Left kidney (tissue), 1 donor: ENCODE measurements at regions not wholly inside any gene's neighbourhood (a gene's known extent, or its start where the extent isn't known, plus 50 kb on each side); places are given as distances from the start of the nearest gene placed in this dataset.
"Not testable (repeated sequence)": the region's sequence is repeated elsewhere in the genome, so short reads cannot be mapped to it uniquely, and the experiment has no call there.

Source experiments
- DNase-seq: peaks from one replicate; pipeline ENCODE4 v3.0.0-alpha.2; 2013

DNA sequence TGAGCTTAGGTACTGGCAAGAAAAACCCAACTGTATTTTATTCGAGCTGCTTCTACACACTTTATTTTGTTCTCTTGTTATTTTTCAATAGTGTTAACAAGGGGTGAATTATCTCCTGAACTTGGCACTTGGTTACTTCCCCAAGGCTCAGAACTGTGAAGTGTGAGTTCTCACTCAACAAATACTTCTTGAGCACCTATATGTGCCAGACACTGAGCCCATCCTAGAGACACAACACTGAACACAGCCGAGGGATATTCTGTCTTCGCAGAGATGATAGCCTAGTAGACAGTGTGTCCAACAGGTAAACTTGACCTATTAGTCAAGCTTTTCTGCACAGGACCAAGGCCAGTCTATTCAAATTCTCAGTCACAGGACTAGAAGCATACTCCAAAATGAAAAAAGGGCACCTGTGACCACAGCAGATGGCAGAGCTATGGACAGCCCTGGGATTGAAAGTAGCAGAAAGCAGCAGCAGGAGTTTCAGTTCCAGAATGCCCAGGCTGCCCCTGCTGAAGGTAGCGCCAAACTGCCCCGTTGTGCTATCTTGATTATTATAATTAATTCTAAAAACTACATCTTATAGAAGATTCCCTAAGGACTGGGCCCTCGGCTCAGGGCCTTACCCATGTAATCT lies 77.8 kb upstream of the TAB2 start:
- no peak for DNase-seq

DNA sequence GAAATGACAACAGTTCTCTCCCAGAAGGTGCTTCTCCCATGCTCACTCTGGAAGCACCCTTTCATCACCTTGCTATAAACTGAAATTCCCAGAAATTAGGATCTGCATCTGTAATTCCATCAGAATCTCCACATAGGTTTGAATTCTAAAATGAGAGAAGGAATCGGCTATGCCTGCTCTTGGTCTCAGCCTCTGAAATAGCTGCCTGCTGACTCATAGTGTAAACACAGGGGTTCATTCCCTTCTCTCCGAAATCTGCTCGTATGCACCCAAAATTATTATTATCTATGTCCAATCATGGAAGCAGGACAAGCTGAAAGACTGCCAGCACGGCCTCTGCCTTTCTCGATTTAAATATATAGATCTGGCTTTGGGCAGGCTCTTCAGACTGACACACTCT lies 74.6 kb upstream of the TAB2 start:
- DNase-seq, result no peak

DNA sequence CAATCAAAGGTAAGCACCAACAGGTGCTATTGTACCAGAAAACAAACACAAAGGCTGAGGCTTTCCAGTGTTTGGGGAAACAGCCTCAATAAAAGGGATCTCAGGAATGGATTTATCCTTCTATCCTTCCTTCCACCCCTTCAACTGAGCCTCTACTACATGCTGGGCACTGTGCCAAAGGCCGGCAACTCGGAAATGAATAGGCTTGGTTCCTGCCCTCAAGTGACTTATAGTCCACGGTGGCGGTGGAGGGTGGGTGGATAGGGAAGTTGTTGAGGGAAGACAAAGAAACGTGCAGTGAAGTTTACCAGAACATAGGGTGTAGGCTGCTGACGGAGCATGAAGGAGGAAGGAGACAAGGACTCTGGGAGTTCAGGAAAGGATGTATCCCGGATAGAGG lies 73.4 kb upstream of the TAB2 start:
- no peak for DNase-seq

DNA sequence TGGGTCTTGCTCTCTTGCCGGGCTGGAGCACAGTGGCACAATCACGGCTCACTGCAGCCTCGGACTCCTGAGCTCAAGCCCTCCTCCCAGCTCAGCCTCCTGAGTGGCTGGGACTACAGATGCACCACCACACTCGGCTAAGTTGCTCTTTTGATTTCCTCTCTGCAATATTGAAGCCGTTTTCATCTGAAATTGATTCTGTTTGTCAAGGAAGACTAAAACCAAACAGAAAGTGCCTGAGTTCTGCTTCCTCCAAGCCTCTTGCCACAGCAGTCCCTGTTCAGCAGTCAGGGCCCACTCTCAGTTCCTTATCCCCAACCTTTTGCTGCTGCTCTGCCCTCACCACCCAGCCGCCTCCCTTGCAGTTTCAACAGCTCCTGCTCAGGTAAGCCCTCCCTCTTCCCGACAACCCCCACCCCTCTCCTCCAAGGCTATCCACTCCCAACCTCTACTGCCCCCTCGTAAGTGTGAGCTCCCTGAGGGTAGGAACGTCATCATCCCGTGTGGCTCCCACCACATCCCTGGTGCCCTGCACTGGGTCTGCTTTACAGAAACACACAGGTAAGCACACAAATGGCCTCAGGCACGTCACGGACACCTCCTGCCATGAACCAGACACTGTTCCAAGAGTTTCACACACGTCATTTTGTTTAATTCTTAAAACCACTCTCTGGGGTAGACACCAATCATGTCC lies 70.7 kb upstream of the TAB2 start:
- DNase-seq, result no peak

DNA sequence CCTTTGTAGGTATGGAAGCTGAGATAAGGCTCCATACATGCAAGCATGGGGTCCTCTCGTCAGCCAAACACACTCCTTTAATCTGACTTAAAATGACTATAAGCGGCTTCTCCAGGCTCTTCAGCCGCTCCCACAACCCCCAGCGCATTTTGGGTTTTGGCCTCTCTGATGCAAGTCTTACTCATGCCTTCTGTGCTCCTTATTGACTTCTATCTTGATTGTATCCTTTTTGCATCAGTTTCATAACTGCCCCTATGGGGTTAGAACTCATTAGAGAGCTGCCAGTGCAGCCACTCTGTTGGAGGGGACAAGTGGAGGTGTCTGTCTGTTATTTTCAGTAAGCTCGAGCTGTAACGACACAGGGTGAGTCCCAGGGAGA lies 70.1 kb upstream of the TAB2 start:
- no peak for DNase-seq

DNA sequence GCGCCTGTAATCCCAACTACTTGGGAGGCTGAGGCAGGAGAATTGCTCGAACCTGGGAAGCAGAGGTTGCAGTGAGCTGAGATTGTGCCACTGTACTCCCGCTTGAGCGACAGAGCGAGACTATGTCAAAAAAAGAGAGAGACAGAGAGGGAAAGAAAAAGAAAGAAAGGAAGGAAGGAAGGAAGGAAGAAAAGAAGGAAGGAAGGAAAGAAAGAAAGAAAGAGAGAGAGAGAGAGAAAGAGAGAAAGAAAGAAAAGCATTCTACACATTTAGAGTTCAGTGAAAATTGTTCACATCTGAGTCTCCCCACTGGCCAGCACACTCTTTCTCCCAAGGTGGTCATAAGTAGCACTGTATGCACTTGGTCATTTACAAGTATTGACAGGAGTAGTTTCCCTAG lies 69.2 kb upstream of the TAB2 start:
- not testable (repeated sequence) for DNase-seq

DNA sequence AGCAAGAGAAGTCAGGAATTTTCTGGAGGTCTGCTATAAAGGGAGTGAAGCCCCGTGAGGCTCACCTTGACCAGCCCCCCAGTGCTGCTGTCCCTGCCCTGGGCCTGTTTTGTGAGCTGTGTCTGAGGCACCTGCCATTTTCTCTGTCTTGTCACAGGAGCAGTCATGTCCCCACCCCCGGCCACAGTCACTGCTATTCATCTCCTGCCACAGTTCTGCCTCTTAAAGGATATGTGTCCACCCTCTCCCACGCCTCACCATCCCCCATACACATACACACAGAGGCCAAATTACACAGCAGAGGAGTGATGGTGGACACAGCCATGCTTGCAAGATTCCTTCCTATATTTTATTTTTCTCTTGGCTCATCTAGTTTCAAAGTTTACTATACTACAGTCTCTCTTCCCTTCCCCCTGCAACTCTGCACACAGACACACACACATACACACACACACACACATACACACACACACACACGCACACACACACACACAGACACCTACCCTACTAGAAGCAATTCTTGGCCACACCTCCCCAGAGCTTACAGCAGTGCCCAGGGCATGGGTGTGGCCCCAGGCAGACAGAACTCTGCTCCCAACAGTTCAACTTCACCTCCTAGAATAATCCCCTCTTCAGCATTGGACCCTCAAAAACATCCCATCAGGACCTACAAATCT lies 68.7 kb upstream of the TAB2 start:
- DNase-seq, result peak; percentile 33

DNA sequence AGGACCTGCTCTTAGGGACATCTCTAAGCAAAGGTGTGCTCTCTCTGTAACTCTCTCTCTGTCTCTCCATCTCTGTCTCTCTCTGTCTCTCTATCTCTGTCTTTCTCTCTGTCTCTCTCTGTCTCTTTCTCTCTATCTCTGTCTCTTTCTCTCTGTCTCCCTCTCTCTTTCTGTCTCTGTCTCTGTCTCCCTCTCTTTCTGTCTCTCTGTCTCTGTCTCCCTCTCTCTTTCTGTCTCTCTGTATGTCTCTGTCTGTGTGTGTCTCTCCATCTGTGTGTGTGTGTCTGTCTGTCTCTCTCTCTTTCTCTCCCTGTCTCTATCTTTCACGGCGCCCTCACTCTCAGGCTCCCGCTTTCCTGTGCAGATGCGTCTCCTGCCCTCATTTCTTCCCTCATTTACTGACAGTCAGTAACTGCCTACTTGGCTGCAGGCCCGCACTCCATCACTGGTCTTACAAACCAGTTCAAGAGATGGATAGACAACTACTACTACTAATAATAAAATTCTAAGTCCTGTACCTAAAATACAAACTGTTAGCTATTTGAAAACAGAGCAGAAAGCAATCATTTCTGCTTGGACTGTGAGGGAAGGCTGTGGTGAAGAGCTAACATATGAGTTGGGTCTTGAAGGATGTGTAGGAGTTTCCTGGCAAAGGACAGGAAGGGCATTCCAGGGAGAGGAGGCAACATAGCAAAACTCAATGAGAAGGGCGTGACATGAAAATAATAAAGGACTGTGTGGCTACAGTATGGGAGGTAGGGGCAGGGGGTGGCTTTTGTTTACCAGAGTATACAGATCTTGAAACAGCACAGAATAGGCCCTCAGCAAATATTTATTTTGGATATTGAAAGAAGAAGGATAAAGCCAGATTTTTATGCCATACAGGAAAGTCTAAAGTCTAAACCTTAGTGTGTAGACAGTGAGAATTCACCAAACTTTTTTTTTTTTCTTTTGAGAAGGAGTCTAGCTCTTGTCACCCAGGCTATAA lies 67.8 kb upstream of the TAB2 start:
- no peak for DNase-seq

DNA sequence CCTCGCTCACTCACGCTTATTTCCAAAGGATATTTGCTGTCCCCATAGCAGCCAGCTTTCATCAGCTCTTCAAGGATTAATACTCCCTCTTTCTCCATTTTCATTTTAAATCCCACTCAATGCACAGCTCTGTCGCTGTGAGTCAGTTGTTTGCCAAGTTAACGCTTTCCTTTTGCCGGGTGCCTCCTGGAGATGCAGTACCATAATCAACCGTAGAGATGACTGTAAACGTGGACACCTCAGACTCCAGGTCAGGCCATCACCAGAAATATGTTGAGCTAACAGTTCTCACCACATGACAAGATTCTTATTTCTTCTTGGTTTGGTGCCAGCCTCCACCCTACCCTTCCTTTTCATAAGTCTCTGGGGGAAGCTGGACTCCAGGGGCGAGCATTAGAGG lies 66.6 kb upstream of the TAB2 start:
- no peak for DNase-seq

DNA sequence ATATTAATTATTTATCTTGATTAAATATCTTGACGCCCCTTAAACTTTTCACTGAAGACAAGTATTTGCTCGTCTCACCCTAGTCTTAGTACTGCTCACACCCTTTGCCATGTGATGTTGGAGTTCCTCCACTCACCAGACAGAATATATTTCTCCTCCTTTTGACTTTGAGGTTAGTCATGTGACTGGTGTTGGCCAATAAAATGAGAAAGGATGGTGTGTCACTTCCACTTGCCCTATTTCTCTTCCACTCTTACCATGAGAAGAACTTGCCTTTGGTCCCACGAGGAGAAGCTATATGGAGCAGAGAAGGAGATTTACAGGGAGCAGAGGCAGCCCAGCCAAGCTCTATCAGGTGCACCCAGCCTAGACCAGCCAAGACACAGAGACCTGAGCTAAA lies 64.9 kb upstream of the TAB2 start:
- no peak for DNase-seq

DNA sequence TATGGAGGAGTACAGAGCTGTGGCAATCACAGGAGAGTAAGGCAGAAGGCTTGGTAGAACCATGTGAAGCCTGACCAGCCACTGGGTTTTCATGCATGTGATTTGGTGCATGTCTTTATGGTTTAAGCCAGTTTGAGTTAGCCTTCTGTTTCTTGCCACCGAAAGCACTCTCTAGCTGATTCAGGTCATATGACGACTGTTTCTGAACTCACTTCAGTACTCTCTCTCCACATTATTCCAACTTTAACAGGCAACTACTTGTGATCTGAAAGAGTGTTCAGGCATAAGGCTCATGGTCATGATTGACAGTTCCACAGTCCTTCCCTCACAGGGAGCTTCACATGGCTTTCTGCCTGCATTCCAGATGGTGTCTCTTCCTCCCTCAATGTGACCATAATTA lies 63.3 kb upstream of the TAB2 start:
- no peak for DNase-seq

DNA sequence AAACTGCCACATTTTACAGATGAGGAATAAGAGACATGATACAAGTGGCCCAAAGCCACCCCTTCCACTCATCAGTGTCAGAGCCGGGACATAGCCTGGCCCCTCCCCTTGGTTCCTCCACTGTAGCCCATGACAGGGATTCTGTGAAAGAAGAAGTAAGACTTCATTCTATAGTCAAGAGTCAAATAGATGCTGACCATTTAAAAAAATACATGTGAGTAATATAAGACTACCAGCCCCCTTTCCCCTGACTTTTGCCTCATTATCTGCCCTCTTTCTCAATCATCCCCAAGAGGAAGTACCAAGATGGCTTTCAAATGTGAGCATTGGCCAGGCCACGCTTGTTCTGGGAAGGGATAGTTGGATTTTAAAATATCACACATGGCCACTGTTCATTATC lies 57.8 kb upstream of the TAB2 start:
- DNase-seq, result no peak

DNA sequence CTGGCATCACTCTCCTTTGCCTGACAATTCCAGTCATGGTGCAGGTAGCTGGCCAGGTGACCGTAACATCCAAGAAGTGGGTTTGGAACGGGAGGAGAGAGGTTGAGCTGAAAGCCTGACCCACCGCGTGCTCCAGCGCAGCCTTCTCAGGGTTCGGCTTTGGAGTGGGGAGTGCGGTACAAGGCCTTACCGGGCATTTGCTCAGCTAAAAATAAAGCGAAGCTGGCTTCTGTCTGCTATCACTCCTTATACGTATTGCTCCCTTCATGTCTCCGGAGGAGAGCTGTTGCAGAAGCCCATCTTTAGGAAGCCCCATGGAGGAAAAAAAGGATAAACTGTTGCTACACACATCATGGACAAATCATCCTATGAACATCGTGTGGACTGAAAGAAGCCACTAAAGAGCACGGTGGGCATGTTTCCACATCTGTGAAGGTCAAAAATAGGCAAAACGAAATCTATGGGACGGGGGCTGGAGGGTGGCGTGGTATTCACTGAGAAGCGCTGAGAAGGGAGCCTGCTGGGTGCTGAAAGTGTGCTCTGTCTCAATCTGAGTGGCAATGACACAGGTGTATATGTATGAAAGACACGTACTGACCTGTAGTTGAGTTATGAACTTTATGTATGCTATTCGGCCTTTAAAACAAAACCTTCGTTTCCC lies 57.2 kb upstream of the TAB2 start:
- DNase-seq, result no peak

DNA sequence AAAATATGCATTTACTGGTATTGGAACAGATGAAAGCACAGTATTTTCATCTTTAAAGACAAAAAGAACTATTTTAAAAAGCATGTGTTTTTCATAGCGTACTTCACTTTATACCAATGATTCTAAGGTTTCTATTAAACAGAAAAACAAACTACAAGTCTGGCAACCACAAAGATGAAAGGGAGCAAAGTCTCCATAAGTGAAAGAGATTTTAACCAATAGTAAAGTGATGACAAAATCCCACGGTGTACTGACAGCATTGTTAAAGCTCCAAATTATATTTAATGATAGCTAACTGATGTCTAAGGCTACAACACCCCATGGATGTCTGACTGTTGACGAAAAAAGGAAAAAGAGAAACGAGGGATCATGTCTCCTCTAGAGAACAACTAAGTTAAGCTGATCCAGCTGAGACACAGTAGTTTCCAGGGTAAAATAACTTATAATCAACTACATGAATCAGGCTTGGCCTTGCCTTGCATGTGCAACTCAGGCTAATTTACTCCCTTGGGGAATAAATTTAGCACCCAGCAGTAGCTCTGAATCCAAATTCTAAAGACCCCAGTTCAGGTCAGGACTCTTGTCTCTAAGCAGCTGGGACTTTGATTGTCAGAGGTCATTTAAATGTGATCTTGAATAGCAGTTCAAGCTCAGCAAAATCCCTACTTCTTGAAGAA lies 56.0 kb upstream of the TAB2 start:
- no peak for DNase-seq

DNA sequence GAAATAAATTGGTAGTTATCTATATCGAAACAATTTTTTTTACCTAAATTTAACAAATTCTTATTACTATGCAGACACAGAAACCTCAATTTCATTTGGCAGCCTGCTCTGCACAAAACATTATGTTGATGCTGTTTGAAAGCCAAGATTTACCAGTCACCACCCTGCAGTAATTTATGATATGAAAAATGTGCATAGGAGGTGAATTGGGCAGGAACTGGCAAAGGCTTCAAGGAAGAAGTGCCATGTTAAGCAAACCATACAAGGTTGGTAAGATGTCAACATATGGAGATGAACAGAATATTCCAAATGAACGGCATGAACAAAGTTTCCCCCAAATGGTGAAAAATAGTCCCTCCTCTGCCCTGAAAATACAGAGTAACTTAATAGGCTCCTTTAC lies 54.2 kb upstream of the TAB2 start:
- DNase-seq, result no peak

DNA sequence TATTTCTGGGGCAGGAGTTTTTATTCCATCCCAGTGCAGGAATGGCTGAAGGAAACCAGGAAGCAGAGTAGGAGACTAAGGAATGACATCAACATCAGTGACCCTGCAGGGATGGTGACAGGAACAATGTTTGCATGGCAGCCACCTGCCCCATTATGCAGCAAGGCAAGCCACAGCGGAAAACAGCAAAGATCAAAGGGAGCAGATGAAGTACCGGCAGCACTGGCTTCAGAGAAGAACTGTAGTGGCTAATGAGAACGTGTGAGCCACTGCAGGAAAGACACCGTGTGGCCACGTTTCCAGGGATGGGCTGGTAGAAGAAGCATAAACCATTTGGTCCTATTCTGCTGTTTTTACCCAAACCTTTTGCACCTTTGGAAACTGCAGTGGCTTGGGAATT lies 52.9 kb upstream of the TAB2 start:
- no peak for DNase-seq

DNA sequence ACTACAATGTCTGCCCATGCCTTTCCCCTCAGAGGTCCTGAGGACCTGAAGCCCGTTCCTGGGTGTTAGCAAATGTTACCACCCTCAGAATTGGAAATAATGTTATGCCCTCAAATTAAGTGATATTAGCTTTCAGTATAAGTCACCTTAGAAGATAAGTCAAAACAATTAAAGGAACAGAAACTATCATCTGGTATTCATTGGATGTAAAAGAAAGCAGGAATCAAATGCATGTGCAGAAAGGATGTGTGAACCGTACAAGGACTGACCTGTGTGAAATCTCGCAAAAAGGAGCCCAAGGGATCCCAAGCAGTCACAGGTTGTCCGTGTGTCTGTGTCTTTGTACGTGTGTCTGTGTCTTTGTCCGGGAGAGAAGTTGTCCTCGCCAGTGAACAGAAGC lies 51.6 kb upstream of the TAB2 start:
- DNase-seq, result no peak

DNA sequence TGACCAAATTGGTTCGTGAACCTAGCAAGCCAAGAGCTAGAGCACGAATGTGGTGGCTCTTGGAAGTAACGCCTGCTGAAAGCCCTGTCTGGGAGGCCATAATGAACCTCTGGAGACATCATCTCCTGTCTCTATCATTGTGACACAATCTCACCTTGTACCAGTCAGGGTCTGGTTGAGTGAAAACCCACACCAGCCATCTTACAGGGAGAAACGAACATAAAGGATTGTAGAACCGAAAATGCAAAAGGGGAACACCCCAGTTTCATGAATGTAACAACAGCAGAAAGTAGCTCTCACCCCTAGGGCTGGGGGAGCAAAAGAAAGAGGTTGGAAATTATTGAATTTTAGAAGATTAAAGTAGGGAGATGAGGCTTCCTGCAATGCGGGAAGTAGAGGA lies 50.9 kb upstream of the TAB2 start:
- DNase-seq, result no peak

DNA sequence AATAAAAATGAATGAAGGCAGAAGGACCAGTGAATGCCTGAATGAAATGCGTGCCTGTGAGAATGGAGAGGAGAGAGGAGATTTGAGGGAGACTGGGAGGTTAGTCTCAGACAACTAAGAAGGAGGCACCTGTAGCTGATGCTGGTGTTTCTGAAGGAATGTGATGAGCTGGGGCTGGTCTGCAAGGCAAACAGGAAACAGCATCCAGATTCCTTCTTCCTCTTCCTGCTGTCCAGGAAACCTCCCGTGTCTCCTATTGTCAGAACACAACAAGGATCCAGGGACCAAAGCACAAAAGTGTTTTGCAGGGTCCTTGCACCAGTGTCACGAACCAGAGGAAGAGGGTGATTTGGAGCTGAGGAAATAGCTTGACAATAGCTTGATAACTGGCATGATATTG lies 50.4 kb upstream of the TAB2 start:
- no peak for DNase-seq

DNA sequence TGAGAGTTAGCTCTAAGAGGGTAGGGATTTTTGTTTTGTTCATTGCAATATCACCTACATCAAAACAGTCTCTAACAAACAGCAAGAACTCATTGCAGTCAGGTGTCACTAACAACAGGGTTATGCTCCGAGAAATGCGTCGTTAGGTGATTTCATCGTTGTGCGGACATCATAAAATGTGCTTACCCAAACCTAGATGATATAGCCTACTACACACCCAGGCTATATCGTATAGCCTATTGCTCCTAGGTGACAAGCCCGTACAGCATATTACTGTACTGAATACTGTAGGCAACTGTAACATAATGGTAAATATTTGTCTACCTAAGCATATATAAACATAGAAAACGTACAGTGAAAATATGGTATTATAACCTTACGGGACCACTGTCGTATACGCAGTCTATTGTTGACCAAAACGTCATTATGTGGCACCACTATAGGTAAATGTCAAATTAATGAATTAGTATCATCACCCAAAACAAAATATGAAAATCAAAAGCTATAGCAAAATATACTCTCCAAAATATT lies 49.9 kb upstream of the TAB2 start:
- DNase-seq, result no peak
